ENCODE measurements at regions not wholly inside any gene's neighbourhood (a gene's known extent, or its start where the extent isn't known, plus 50 kb on each side); places are given as distances from the start of the nearest gene placed in this dataset.

DNA sequence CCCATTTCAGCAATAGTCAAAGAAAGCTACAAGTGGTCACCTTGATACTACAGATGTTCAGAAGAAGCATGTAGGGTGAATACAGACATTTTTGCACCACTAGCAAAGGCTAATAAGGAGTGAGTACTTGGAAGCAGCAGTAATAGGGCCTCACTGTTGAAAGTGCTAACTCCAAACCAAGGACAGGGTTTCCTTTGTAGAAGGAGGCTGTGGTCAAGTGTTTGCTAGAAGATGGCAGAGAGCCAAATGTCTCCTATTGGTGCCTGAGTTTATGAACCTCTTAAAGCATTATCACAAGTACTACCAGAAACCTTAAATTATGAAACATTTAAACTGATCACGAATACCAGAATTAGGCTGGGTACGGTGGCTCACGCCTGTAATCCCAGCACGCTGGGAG is 308.1 kb downstream of the ZEB2 start:
- 96 to 99% (median 98%) methylated on average over 4 of the region's 4 CpGs for WGBS, 5 donors
- Histone ChIP-seq H3K4me3 (no peak overlapping the region), H3K27ac (no peak overlapping the region), H3K27me3 (no peaks in the 10 kb centered on the region), H3K4me1 (peaks cover 0 to 3% (median 0%) of the 10 kb centered on the region in 4 donors), H3K9me3 (no peaks in the 10 kb centered on the region), H3K36me3 (peaks cover 0 to 13% (median 6%) of the 10 kb centered on the region in 4 donors)
- intact Hi-C loops (cut with DNase I; ENCODE audit: low total_unique reads): no loop called here
- TF ChIP-seq POLR2A (IDR thresholded peaks at IDR 0.05) (no peak), EP300 (IDR thresholded peaks at IDR 0.05) (no peak), POLR2AphosphoS5 (IDR thresholded peaks at IDR 0.05) (no peak)
- TF ChIP-seq, protein P1, sequence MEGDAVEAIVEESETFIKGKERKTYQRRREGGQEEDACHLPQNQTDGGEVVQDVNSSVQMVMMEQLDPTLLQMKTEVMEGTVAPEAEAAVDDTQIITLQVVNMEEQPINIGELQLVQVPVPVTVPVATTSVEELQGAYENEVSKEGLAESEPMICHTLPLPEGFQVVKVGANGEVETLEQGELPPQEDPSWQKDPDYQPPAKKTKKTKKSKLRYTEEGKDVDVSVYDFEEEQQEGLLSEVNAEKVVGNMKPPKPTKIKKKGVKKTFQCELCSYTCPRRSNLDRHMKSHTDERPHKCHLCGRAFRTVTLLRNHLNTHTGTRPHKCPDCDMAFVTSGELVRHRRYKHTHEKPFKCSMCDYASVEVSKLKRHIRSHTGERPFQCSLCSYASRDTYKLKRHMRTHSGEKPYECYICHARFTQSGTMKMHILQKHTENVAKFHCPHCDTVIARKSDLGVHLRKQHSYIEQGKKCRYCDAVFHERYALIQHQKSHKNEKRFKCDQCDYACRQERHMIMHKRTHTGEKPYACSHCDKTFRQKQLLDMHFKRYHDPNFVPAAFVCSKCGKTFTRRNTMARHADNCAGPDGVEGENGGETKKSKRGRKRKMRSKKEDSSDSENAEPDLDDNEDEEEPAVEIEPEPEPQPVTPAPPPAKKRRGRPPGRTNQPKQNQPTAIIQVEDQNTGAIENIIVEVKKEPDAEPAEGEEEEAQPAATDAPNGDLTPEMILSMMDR (IDR thresholded peaks at IDR 0.05): no peak
- no peak for DNase-seq

DNA sequence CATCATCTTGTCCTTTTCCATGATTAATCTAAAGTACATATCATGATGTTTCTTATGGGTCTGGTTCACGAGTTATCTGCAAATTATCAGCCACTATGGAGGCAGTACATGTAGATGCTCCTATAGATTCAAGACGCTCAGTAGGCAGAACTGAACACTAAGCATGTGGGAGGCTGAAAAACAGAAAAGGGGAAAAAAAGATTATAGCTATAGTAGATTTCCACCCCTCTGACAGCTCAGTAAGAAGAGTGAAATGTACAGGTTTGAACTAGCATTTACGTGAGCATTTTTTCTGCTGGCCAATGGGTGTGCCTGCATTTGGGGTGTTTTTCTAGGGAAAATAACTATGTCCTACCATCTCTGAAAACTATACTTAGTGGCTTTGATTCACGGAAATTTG is 308.9 kb downstream of the ZEB2 start:
- H3K9me3 ChIP-seq: no peaks in the 10 kb centered on the region
- intact Hi-C loops (cut with DNase I; ENCODE audit: low total_unique reads): no loop called here
- peaks cover 0 to 13% (median 6%) of the 10 kb centered on the region in 4 donors for H3K36me3 ChIP-seq
- H3K4me3 ChIP-seq: no peak overlapping the region
- no peak for DNase-seq
- TF ChIP-seq, protein P1 (IDR thresholded peaks at IDR 0.05): no peak
- no peak for TF ChIP-seq EP300 (IDR thresholded peaks at IDR 0.05)
- TF ChIP-seq POLR2A (IDR thresholded peaks at IDR 0.05): no peak
- no peak for TF ChIP-seq POLR2AphosphoS5 (IDR thresholded peaks at IDR 0.05)
- H3K4me1 ChIP-seq: no peaks in the 10 kb centered on the region
- H3K27me3 ChIP-seq: no peaks in the 10 kb centered on the region
- 90 to 96% (median 93%) methylated on average over 4 of the region's 4 CpGs for WGBS, 5 donors
- H3K27ac ChIP-seq: no peak overlapping the region

DNA sequence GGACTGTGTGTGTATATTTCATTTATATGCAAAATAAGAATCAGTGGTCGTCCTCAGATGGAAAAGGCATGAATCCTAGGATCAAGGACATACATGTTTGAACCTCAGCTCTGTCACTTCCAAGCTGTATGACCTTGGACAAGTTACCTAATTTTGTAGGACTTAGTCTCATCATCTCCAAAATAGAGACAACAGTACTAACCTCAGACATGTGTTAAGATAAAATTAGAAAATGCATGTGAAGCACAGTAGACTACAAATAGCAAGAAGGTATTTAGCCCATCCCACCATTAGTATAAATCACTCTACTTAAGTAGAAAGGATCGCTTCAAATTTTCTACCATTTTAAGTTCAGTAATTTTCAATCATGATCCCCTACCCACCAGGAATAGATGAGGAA is 309.8 kb downstream of the ZEB2 start:
- Histone ChIP-seq H3K27me3 (no peaks in the 10 kb centered on the region), H3K27ac (no peak overlapping the region), H3K36me3 (peaks cover 0 to 13% (median 6%) of the 10 kb centered on the region in 4 donors), H3K4me3 (no peak overlapping the region), H3K9me3 (no peaks in the 10 kb centered on the region), H3K4me1 (no peaks in the 10 kb centered on the region)
- 97 to 99% (median 98%) methylated on average over 2 of the region's 2 CpGs for WGBS, 5 donors
- intact Hi-C loops (cut with DNase I; ENCODE audit: low total_unique reads): no loop called here
- DNase-seq: no peak
- TF ChIP-seq, protein P1 (IDR thresholded peaks at IDR 0.05): no peak
- TF ChIP-seq POLR2A (IDR thresholded peaks at IDR 0.05) (no peak), POLR2AphosphoS5 (IDR thresholded peaks at IDR 0.05) (no peak), EP300 (IDR thresholded peaks at IDR 0.05) (no peak)

DNA sequence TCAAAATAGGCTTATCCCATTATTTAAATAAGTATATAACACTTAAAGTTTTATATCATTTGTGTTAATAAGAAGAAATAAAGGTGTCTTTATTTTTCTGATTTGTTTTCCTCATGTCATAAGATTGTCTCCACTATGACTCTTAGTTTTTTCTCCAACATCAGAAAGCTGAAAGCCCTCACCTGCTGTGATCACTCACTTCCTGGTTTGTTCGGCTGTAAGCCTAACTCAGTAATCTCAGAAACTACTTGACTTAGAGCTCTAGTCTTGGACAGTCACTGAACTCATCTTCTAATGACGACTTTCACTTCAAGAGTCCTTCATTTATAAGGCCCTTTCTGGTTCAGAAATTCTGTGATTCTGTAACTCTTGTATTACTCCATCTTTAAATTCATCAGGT is 311.0 kb downstream of the ZEB2 start:
- DNase-seq: no peak
- Histone ChIP-seq H3K27me3 (no peaks in the 10 kb centered on the region), H3K4me3 (no peak overlapping the region), H3K9me3 (no peaks in the 10 kb centered on the region), H3K36me3 (peaks cover 0 to 13% (median 6%) of the 10 kb centered on the region in 4 donors), H3K27ac (no peak overlapping the region), H3K4me1 (no peaks in the 10 kb centered on the region)
- WGBS, 5 donors: 91 to 97% (median 96%) methylated on average over 2 of the region's 2 CpGs
- intact Hi-C loops (cut with DNase I; ENCODE audit: low total_unique reads): no loop called here
- TF ChIP-seq POLR2A (IDR thresholded peaks at IDR 0.05) (no peak), POLR2AphosphoS5 (IDR thresholded peaks at IDR 0.05) (no peak), EP300 (IDR thresholded peaks at IDR 0.05) (no peak)
- TF ChIP-seq, protein P1 (IDR thresholded peaks at IDR 0.05): no peak
